ENCODE measurements at regions not wholly inside any gene's neighbourhood (a gene's known extent, or its start where the extent isn't known, plus 50 kb on each side); places are given as distances from the start of the nearest gene placed in this dataset.

DNA sequence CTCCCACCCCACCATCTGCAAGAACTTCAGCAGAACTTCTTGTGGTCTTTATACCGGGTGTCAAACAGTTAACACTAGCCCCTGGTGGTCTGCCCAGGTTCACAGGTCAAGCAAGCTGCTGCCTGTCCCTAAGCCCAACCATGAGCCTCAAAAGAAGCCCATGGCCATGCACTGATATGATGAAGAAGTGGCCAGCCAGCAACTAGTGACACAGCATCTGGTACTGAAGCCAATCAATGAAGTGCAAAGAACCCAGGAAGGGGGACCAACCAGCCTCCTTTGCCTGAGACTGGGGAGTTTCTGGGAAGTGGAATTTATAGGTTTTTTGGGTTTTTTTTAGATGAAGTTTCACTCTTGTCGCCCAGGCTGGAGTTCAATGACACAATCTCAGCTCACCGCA lies 127.8 kb downstream of the MAFB start:
- H3K4me1 ChIP-seq (ENCODE audit: control insufficient read depth in 5 of 5, insufficient read depth in 5 of 5, low read length in 5 of 5), result peaks cover 0 to 15% (median 13%) of the 10 kb centered on the region in 5 donors
- H3K27me3 ChIP-seq (ENCODE audit: control insufficient read depth in 5 of 5, insufficient read depth in 4 of 5, low read length in 5 of 5), result no peaks in the 10 kb centered on the region
- H3K27ac ChIP-seq (ENCODE audit: low read depth, low read length), result no peak overlapping the region
- no peak overlapping the region for H3K9ac ChIP-seq (ENCODE audit: low read length in 5 of 5)
- no peak overlapping the region for H3K4me3 ChIP-seq (ENCODE audit: low read depth in 1 of 5, low read length in 5 of 5)
- H3K36me3 ChIP-seq (ENCODE audit: control insufficient read depth in 5 of 5, insufficient read depth in 5 of 5, low read length in 5 of 5), result no peaks in the 10 kb centered on the region
- H3K9me3 ChIP-seq (ENCODE audit: control insufficient read depth in 5 of 5, low read length in 5 of 5), result no peaks in the 10 kb centered on the region

DNA sequence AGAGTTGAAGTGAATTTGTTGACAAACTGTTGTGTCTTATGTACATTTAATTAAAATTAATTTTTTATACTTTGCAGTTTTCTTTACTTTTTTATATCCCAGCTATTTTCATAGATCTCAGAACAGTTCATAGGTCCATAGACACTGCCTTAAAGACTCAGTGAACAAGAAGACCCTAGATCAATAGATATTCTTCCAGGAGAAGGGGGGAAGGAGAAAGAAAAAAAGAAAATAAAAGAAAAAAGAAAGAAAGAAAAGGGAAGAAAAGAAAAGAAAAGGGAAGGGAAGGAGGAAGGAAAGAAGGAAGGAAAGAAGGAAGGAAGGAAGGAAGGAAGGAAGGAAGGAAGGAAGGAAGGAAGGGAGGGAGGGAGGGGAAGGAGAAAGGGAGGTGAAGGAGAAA lies 130.8 kb downstream of the MAFB start:
- H3K9me3 ChIP-seq (ENCODE audit: control insufficient read depth in 5 of 5, low read length in 5 of 5), result peaks cover 0 to 3% (median 0%) of the 10 kb centered on the region in 5 donors
- no peak overlapping the region for H3K9ac ChIP-seq (ENCODE audit: low read length in 5 of 5)
- H3K4me1 ChIP-seq (ENCODE audit: control insufficient read depth in 5 of 5, insufficient read depth in 5 of 5, low read length in 5 of 5), result peaks cover 0 to 5% (median 2%) of the 10 kb centered on the region in 5 donors
- H3K27me3 ChIP-seq (ENCODE audit: control insufficient read depth in 5 of 5, insufficient read depth in 4 of 5, low read length in 5 of 5), result no peaks in the 10 kb centered on the region
- no peak overlapping the region for H3K27ac ChIP-seq (ENCODE audit: low read depth, low read length)
- H3K36me3 ChIP-seq (ENCODE audit: control insufficient read depth in 5 of 5, insufficient read depth in 5 of 5, low read length in 5 of 5), result no peaks in the 10 kb centered on the region
- no peak overlapping the region for H3K4me3 ChIP-seq (ENCODE audit: low read depth in 1 of 5, low read length in 5 of 5)

DNA sequence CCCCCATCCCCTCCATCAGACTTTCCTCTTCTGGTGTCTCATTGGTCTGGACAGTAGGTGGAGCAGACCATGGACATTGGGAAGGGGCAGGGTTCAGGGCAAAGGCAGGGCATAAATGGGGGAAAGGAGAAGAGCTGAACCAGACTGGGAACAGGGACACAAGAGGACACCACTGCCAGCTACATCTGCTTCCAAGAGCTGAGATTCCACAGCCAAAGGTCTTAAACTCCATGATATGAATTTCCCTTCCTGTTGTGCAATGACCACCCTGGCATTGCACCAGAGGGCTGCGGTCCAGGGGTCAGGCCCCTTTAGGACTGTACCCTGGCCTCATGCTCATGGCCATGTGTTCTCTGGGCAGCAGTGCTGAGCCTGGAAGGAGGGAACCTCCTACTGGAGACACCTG lies 137.9 kb downstream of the MAFB start:
- H3K4me3 ChIP-seq (ENCODE audit: low read depth in 1 of 5, low read length in 5 of 5), result no peak overlapping the region
- H3K4me1 ChIP-seq (ENCODE audit: control insufficient read depth in 5 of 5, insufficient read depth in 5 of 5, low read length in 5 of 5), result peaks cover 0 to 29% (median 18%) of the 10 kb centered on the region in 5 donors
- H3K9ac ChIP-seq (ENCODE audit: low read length in 5 of 5), result no peak overlapping the region
- H3K27ac ChIP-seq (ENCODE audit: low read depth, low read length), result no peak overlapping the region
- H3K9me3 ChIP-seq (ENCODE audit: control insufficient read depth in 5 of 5, low read length in 5 of 5), result peaks cover 0 to 3% (median 0%) of the 10 kb centered on the region in 5 donors
- no peaks in the 10 kb centered on the region for H3K36me3 ChIP-seq (ENCODE audit: control insufficient read depth in 5 of 5, insufficient read depth in 5 of 5, low read length in 5 of 5)
- no peaks in the 10 kb centered on the region for H3K27me3 ChIP-seq (ENCODE audit: control insufficient read depth in 5 of 5, insufficient read depth in 4 of 5, low read length in 5 of 5)

DNA sequence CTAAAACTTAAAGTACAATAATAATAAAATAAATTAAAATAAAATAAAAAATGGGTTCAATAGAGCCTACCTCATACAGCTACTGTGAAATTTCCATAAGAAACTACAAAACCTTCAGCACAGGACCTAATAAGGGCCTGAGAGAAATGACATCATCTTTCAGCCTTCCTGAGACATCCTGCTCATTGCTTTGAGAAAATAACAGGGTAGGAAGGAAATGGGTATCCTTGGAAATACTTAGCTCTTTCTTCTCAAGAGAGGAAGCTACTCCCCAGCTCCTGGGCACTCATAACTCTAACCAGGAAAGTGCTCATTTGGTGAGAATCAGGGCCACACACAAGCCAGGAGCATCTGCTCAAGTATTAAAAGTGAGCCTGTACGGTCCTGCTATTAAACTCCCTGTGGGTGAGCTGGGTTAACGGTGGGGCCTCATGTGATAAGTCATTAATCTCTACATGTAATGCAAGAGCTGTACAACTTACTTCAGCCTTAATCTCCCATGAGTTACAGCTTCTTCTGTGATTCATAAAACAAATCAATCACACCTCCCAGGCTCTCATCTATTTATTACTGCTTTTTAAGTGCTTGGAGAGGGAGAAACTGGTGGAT lies 141.4 kb downstream of the MAFB start:
- Histone ChIP-seq H3K4me1 (ENCODE audit: control insufficient read depth in 5 of 5, insufficient read depth in 5 of 5, low read length in 5 of 5) (peaks cover 0 to 22% (median 18%) of the 10 kb centered on the region in 5 donors), H3K27ac (ENCODE audit: low read depth, low read length) (no peak overlapping the region), H3K9me3 (ENCODE audit: control insufficient read depth in 5 of 5, low read length in 5 of 5) (no peaks in the 10 kb centered on the region), H3K36me3 (ENCODE audit: control insufficient read depth in 5 of 5, insufficient read depth in 5 of 5, low read length in 5 of 5) (no peaks in the 10 kb centered on the region), H3K9ac (ENCODE audit: low read length in 5 of 5) (no peak overlapping the region), H3K4me3 (ENCODE audit: low read depth in 1 of 5, low read length in 5 of 5) (no peak overlapping the region), H3K27me3 (ENCODE audit: control insufficient read depth in 5 of 5, insufficient read depth in 4 of 5, low read length in 5 of 5) (no peaks in the 10 kb centered on the region)

DNA sequence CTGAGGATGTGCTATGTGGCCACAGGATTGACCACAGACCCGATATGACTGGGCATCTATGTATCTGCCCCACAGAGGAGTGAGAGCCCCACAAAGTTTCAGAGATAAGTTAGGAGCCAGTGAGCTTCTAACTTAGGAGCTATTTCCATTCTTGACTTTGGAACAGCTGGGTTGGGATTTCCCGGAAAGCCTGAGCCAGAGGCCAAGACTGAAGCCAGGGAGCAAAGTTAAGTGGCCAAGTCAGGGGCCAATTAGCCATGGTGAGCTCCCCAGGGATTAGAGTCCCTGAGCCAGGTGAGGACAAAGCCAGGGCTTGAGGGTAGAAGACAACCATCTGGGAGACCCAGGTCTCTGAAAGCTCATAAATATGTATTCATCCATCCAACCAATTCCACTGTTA lies 143.6 kb downstream of the MAFB start:
- Histone ChIP-seq H3K27ac (ENCODE audit: low read depth, low read length) (no peak overlapping the region), H3K36me3 (ENCODE audit: control insufficient read depth in 5 of 5, insufficient read depth in 5 of 5, low read length in 5 of 5) (no peaks in the 10 kb centered on the region), H3K9ac (ENCODE audit: low read length in 5 of 5) (no peak overlapping the region), H3K4me3 (ENCODE audit: low read depth in 1 of 5, low read length in 5 of 5) (no peak overlapping the region), H3K9me3 (ENCODE audit: control insufficient read depth in 5 of 5, low read length in 5 of 5) (no peaks in the 10 kb centered on the region), H3K4me1 (ENCODE audit: control insufficient read depth in 5 of 5, insufficient read depth in 5 of 5, low read length in 5 of 5) (peaks cover 0 to 3% (median under 1%) of the 10 kb centered on the region in 5 donors), H3K27me3 (ENCODE audit: control insufficient read depth in 5 of 5, insufficient read depth in 4 of 5, low read length in 5 of 5) (no peaks in the 10 kb centered on the region)

DNA sequence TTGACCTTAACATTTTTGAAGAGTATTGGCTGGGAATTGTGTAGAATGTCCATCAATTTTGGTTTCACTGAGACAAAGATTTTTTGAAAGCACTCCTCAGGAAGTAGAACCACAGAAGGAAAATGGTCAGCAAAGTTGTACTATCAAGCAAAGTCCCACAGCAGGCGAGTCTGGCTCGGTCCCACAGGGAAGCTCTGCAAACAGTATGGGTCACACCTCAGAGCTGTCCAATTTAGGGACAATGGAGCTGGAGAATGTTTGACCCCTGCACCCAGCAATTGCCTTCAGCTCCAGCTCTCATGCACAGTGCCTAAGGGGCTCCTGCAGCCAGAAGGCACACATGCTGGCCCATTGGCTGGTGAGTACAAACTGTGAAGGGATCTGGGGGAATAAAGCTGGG lies 147.0 kb downstream of the MAFB start:
- Histone ChIP-seq H3K36me3 (ENCODE audit: control insufficient read depth in 5 of 5, insufficient read depth in 5 of 5, low read length in 5 of 5) (no peaks in the 10 kb centered on the region), H3K9ac (ENCODE audit: low read length in 5 of 5) (no peak overlapping the region), H3K9me3 (ENCODE audit: control insufficient read depth in 5 of 5, low read length in 5 of 5) (no peaks in the 10 kb centered on the region), H3K4me1 (ENCODE audit: control insufficient read depth in 5 of 5, insufficient read depth in 5 of 5, low read length in 5 of 5) (no peaks in the 10 kb centered on the region), H3K27ac (ENCODE audit: low read depth, low read length) (no peak overlapping the region), H3K4me3 (ENCODE audit: low read depth in 1 of 5, low read length in 5 of 5) (no peak overlapping the region), H3K27me3 (ENCODE audit: control insufficient read depth in 5 of 5, insufficient read depth in 4 of 5, low read length in 5 of 5) (no peaks in the 10 kb centered on the region)

DNA sequence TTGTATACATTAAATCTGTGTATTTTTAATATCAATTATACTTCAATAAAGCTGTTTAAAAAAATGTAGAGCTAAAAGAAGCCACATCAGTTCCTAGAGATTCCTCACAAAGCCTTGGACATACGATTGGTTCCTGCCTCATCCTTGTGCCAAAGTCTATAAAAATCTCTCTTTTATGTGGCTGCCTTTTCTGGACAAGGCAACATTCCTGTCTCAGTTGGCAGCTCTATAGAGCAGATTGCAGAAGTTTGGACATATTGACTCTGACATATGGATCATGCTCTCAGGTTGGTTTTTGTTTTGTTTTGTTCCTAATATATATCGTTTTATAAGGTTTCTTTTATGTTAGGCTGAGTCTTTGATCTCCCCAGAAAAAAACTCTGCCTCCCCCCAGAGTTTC lies 148.9 kb downstream of the MAFB start:
- no peak overlapping the region for H3K9ac ChIP-seq (ENCODE audit: low read length in 5 of 5)
- H3K4me3 ChIP-seq (ENCODE audit: low read depth in 1 of 5, low read length in 5 of 5), result no peak overlapping the region
- H3K27ac ChIP-seq (ENCODE audit: low read depth, low read length), result no peak overlapping the region
- H3K27me3 ChIP-seq (ENCODE audit: control insufficient read depth in 5 of 5, insufficient read depth in 4 of 5, low read length in 5 of 5), result no peaks in the 10 kb centered on the region
- no peaks in the 10 kb centered on the region for H3K9me3 ChIP-seq (ENCODE audit: control insufficient read depth in 5 of 5, low read length in 5 of 5)
- H3K36me3 ChIP-seq (ENCODE audit: control insufficient read depth in 5 of 5, insufficient read depth in 5 of 5, low read length in 5 of 5), result no peaks in the 10 kb centered on the region
- no peaks in the 10 kb centered on the region for H3K4me1 ChIP-seq (ENCODE audit: control insufficient read depth in 5 of 5, insufficient read depth in 5 of 5, low read length in 5 of 5)

DNA sequence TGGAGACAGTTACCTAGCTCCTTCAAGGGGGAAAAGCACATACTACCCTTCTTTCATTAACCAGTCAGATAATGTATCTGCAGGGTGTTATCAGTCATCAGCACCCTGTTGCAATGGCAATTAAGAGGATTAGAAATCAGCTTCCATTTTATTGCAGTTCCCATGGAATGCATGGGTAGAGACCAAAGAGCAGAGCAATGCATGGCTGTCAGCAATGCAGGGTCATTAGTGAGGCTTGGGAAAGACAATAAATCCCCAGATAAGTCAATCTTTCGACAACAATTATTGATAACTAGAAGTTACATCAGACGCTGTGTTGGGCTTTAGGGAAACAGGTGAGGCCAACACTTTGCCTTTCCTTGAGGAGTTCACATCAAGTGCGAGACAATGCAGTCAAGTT lies 150.9 kb downstream of the MAFB start:
- H3K36me3 ChIP-seq (ENCODE audit: control insufficient read depth in 5 of 5, insufficient read depth in 5 of 5, low read length in 5 of 5), result no peaks in the 10 kb centered on the region

GRCh38 chr20:40536808-40537207 lies 152.2 kb downstream of the MAFB start:
- H3K4me1 ChIP-seq (ENCODE audit: control insufficient read depth in 5 of 5, insufficient read depth in 5 of 5, low read length in 5 of 5), result no peaks in the 10 kb centered on the region
- no peaks in the 10 kb centered on the region for H3K36me3 ChIP-seq (ENCODE audit: control insufficient read depth in 5 of 5, insufficient read depth in 5 of 5, low read length in 5 of 5)
- no peak overlapping the region for H3K4me3 ChIP-seq (ENCODE audit: low read depth in 1 of 5, low read length in 5 of 5)
- H3K9ac ChIP-seq (ENCODE audit: low read length in 5 of 5), result no peak overlapping the region
- H3K27me3 ChIP-seq (ENCODE audit: control insufficient read depth in 5 of 5, insufficient read depth in 4 of 5, low read length in 5 of 5), result no peaks in the 10 kb centered on the region
- peaks cover 7 to 12% (median 9%) of the 10 kb centered on the region in 5 donors for H3K9me3 ChIP-seq (ENCODE audit: control insufficient read depth in 5 of 5, low read length in 5 of 5)
- no peak overlapping the region for H3K27ac ChIP-seq (ENCODE audit: low read depth, low read length)

More for the DNA sequence above, 150.9 kb downstream of the MAFB start:
- H3K4me3 ChIP-seq (ENCODE audit: low read depth in 1 of 5, low read length in 5 of 5), result no peak overlapping the region
- no peaks in the 10 kb centered on the region for H3K27me3 ChIP-seq (ENCODE audit: control insufficient read depth in 5 of 5, insufficient read depth in 4 of 5, low read length in 5 of 5)
- H3K27ac ChIP-seq (ENCODE audit: low read depth, low read length), result no peak overlapping the region
- peaks cover 0 to under 1% (median 0%) of the 10 kb centered on the region in 5 donors for H3K9me3 ChIP-seq (ENCODE audit: control insufficient read depth in 5 of 5, low read length in 5 of 5)
- H3K4me1 ChIP-seq (ENCODE audit: control insufficient read depth in 5 of 5, insufficient read depth in 5 of 5, low read length in 5 of 5), result no peaks in the 10 kb centered on the region
- H3K9ac ChIP-seq (ENCODE audit: low read length in 5 of 5), result no peak overlapping the region

DNA sequence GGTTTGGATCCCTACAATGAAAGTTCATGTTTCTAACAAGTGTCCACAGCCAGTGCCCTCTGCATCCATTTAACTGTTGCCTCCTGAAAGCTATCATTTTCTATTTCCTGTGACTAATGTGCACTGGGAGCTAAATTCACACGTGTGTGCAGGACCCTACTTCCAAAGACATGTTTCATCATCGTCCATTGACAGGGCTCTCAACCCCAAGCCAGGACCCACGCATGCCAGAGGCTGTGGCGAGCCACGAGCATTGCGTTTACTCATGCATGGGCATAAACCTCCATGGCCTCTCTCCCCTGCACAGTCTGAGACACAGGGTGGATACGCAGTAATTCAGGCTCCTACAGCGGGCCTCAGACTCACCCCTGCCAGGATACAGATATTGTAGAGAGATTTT lies 153.2 kb downstream of the MAFB start:
- H3K4me3 ChIP-seq (ENCODE audit: low read depth in 1 of 5, low read length in 5 of 5), result no peak overlapping the region
- no peaks in the 10 kb centered on the region for H3K27me3 ChIP-seq (ENCODE audit: control insufficient read depth in 5 of 5, insufficient read depth in 4 of 5, low read length in 5 of 5)
- peaks cover 9 to 22% (median 18%) of the 10 kb centered on the region in 5 donors for H3K9me3 ChIP-seq (ENCODE audit: control insufficient read depth in 5 of 5, low read length in 5 of 5)

More for the DNA sequence above, 153.2 kb downstream of the MAFB start:
- Histone ChIP-seq H3K9ac (ENCODE audit: low read length in 5 of 5) (no peak overlapping the region), H3K4me1 (ENCODE audit: control insufficient read depth in 5 of 5, insufficient read depth in 5 of 5, low read length in 5 of 5) (no peaks in the 10 kb centered on the region), H3K27ac (ENCODE audit: low read depth, low read length) (no peak overlapping the region), H3K36me3 (ENCODE audit: control insufficient read depth in 5 of 5, insufficient read depth in 5 of 5, low read length in 5 of 5) (no peaks in the 10 kb centered on the region)

Data from subcutaneous abdominal adipose tissue (tissue), 5 donors.